WTC11 (cell line): ENCODE measurements at regions not wholly inside any gene's neighbourhood (a gene's known extent, or its start where the extent isn't known, plus 50 kb on each side); places are given as distances from the start of the nearest gene placed in this dataset.

Experiments used
- ATAC-seq: fragments of 200-7000 bp; cut with Tn5 transposase; 2 replicates; pipeline ENCODE4 v1.10.0; 2021; ENCODE audit warnings: mild to moderate bottlenecking, moderate library complexity
- CTCF ChIA-PET: fragments of 300-600 bp; sonication (Branson Sonifier 250); formaldehyde crosslinking; loops from one replicate; lab custom pipeline; 2021; ENCODE audit warnings: antibody characterized with exemption; lab: Charles Lee
- POLR2A ChIA-PET: fragments of 350-600 bp; sonication (Branson Sonifier 250); formaldehyde crosslinking; loops from one replicate; lab custom pipeline; 2021; ENCODE audit warnings: antibody characterized with exemption; lab: Charles Lee
- DNase-seq: peaks from one replicate; pipeline ENCODE4 v3.0.0; 2021; ENCODE audit warnings: low spot score
- H3K27ac Mint-ChIP-seq: 2 replicates; pipeline ENCODE4 v1.8.0; 2021; ENCODE audit warnings: mixed read lengths
- H3K27me3 Mint-ChIP-seq: 2 replicates; pipeline ENCODE4 v1.8.0; 2021; ENCODE audit warnings: low read depth, mild to moderate bottlenecking, moderate library complexity, mixed read lengths
- H3K36me3 Mint-ChIP-seq: 2 replicates; pipeline ENCODE4 v1.8.0; 2021; ENCODE audit warnings: mixed read lengths
- H3K4me1 Mint-ChIP-seq: 2 replicates; pipeline ENCODE4 v1.8.0; 2022; ENCODE audit warnings: mixed read lengths
- H3K4me3 Mint-ChIP-seq: 2 replicates; pipeline ENCODE4 v1.8.0; 2021; ENCODE audit warnings: mild to moderate bottlenecking, moderate library complexity, mixed read lengths
- H3K9me3 Mint-ChIP-seq: 2 replicates; pipeline ENCODE4 v1.8.0; 2021; ENCODE audit warnings: mixed read lengths
- CBFB ChIP-seq: sonication (generic); formaldehyde crosslinking; IDR thresholded peaks from 2 replicates; pipeline ENCODE4 v1.8.1; 2022; ENCODE audit warnings: mild to moderate bottlenecking, low read depth, missing genetic modification reagents
- ELF4 ChIP-seq: sonication (generic); formaldehyde crosslinking; IDR thresholded peaks from 2 replicates; pipeline ENCODE4 v1.8.1; 2022; ENCODE audit warnings: low read depth, mild to moderate bottlenecking, moderate library complexity, missing genetic modification reagents
- FOXJ3 ChIP-seq: sonication (generic); formaldehyde crosslinking; IDR thresholded peaks from 2 replicates; pipeline ENCODE4 v1.9.0; 2021; ENCODE audit warnings: missing genetic modification reagents, mild to moderate bottlenecking, borderline replicate concordance
- FOXP1 ChIP-seq: sonication (generic); formaldehyde crosslinking; IDR thresholded peaks from 2 replicates; pipeline ENCODE4 v1.8.0; 2022; ENCODE audit warnings: missing genetic modification reagents, mild to moderate bottlenecking, moderate library complexity, borderline replicate concordance
- GRHL2 ChIP-seq: fragments of 250-450 bp; sonication (Bioruptor Pico); IDR thresholded peaks from 2 replicates; pipeline ENCODE4 v1.8.0; 2022; ENCODE audit warnings: mild to moderate bottlenecking, moderate library complexity; ENCODE audit not compliant: insufficient replicate concordance, severe bottlenecking
- HMGA2 ChIP-seq: fragments of 250-450 bp; sonication (Bioruptor Pico); IDR thresholded peaks from 2 replicates; pipeline ENCODE4 v1.4.0; 2021; ENCODE audit warnings: mild to moderate bottlenecking, moderate library complexity
- IRF2 ChIP-seq: sonication (generic); formaldehyde crosslinking; IDR thresholded peaks from 2 replicates; pipeline ENCODE4 v1.8.0; 2022; ENCODE audit warnings: low read depth, missing genetic modification reagents, borderline replicate concordance
- ZNF121 ChIP-seq: sonication (generic); formaldehyde crosslinking; IDR thresholded peaks from 2 replicates; pipeline ENCODE4 v1.8.0; 2023; ENCODE audit warnings: missing genetic modification reagents
- ZNF416 ChIP-seq: fragments of 250-450 bp; sonication (Bioruptor Pico); IDR thresholded peaks from 2 replicates; pipeline ENCODE4 v1.9.0; 2021; ENCODE audit warnings: mild to moderate bottlenecking, inconsistent platforms
- ZNF423 ChIP-seq: fragments of 250-450 bp; sonication (Bioruptor Pico); IDR thresholded peaks from 2 replicates; pipeline ENCODE4 v2.1.2; 2022; ENCODE audit warnings: mild to moderate bottlenecking, moderate library complexity
- ZNF425 ChIP-seq: fragments of 250-450 bp; sonication (Bioruptor Pico); conservative IDR thresholded peaks from 2 replicates; pipeline ENCODE4 v1.9.0; 2021; ENCODE audit warnings: mild to moderate bottlenecking
- TF ChIP-seq, protein P1 (sequence below): fragments of 200-600 bp; IDR thresholded peaks from 2 replicates; pipeline ENCODE4 v1.8.0; 2022; ENCODE audit warnings: antibody characterized with exemption

DNA sequence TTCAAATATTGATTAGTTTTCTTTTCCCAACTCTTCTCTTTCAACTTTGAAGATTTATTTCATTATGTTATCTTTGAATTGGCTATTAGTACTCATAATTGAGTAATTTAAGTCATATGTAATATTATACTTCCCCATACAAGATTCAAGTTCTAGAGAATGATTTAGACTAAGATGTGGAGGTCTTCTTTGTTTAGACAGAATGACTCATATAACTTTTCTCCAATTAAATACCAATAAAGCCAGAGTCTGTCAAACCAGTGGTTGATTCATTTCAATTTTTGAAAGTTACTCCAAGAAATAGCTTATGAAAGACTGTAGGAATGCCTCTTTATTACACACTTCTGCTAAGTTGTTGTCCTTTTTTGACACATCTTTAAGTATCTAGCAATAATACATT is 115.8 kb upstream of the SLC35F3 start (continued):
- TF ChIP-seq HMGA2 (CRISPR knock-in tag): no peak

GRCh38 chr1:233790121-233790520 is 114.4 kb upstream of the SLC35F3 start:
- ChIA-PET CTCF (interaction anchor here (1.9 kb wide), 1 partner anchor 349 kb away, joined by 22 read pairs; no protein-coding TSS in a partner anchor), POLR2A (no interaction called here)
- Mint-ChIP-seq H3K4me1 (0 out of 2 replicates have a peak, but pooled peaks cover 2% of the 10 kb centered on the region), H3K9me3 (peaks cover 19% of the 10 kb centered on the region), H3K4me3 (no peak overlapping the region), H3K27me3 (no peaks in the 10 kb centered on the region), H3K36me3 (peaks cover 7% of the 10 kb centered on the region), H3K27ac (no peak overlapping the region)
- TF ChIP-seq ZNF121 (CRISPR knock-in tag) (no peak), ZNF425 (CRISPR knock-in tag) (no peak), FOXJ3 (no peak), CBFB (no peak), FOXP1 (no peak), IRF2 (no peak), ELF4 (CRISPR knock-in tag) (no peak), HMGA2 (CRISPR knock-in tag) (no peak), ZNF423 (CRISPR knock-in tag) (no peak)
- ATAC-seq: no peak
- no peak for DNase-seq

DNA sequence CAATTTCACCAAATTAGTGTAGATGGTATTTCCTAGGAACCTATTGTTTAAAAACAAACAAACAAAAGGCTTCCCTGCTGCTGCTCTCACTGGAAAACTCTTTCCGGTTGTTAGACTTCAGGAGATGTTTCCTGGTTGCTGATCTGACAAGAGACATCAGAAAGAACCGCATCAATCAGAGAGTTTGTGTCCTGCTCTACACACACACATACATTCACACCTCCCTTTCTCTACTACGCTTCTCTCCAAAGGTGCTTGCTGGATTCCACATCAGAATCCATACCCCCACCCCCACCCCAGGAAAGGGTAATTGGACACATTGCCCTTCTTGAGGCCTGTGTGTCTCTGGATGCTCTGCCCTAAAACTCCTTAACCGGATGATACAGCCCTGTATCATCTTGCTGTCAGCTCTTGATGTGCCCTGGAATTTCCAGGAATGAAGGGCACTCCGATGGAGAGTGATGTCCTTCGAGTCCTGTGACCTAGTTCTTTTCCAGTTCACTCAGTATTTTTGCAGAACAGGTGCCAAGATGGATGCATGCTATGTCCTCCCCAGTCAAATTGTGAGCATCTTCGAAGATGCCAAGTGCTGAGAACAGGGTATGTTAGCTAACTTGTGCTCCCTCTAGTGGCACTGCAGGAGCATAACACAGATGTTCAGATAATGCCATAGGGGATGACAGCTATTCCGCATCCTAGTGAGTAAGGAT is 113.7 kb upstream of the SLC35F3 start:
- CTCF ChIA-PET: interaction anchor here (0.6 to 1.9 kb wide), 19 partner anchors 10 to 399 kb away, joined by 3 to 22 read pairs (median 5); partner anchors contain the start of gene KCNK1
- peak; percentile 16 for DNase-seq
- 0 out of 2 replicates have a peak, but pooled peaks cover 2% of the 10 kb centered on the region for H3K4me1 Mint-ChIP-seq
- H3K27ac Mint-ChIP-seq: no peak overlapping the region
- H3K36me3 Mint-ChIP-seq: peaks cover 7% of the 10 kb centered on the region
- H3K27me3 Mint-ChIP-seq: no peaks in the 10 kb centered on the region
- ATAC-seq: peak; percentile 95
- peaks cover 19% of the 10 kb centered on the region for H3K9me3 Mint-ChIP-seq
- H3K4me3 Mint-ChIP-seq: no peak overlapping the region
- no peak for TF ChIP-seq GRHL2 (CRISPR knock-in tag)
- TF ChIP-seq, protein P1, sequence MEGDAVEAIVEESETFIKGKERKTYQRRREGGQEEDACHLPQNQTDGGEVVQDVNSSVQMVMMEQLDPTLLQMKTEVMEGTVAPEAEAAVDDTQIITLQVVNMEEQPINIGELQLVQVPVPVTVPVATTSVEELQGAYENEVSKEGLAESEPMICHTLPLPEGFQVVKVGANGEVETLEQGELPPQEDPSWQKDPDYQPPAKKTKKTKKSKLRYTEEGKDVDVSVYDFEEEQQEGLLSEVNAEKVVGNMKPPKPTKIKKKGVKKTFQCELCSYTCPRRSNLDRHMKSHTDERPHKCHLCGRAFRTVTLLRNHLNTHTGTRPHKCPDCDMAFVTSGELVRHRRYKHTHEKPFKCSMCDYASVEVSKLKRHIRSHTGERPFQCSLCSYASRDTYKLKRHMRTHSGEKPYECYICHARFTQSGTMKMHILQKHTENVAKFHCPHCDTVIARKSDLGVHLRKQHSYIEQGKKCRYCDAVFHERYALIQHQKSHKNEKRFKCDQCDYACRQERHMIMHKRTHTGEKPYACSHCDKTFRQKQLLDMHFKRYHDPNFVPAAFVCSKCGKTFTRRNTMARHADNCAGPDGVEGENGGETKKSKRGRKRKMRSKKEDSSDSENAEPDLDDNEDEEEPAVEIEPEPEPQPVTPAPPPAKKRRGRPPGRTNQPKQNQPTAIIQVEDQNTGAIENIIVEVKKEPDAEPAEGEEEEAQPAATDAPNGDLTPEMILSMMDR: peak; percentile 81
- POLR2A ChIA-PET: no interaction called here

DNA sequence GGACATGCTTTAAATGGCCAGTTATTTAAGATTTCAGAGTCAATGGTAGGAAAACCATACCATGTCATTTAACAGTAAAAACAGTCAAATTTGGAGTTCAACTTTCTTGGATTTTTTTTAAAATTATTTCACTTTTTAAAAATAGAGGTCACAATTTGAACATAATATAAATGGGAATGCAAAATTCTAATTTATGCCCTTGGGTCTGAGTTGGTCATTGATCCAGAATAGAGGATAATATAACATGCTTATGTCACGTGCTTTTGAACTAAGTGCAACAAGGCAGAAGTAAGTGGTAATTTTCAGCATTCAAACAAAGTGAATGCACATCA is 113.1 kb upstream of the SLC35F3 start:
- ChIA-PET POLR2A (no interaction called here), CTCF (interaction anchor here (0.6 to 1.9 kb wide), 19 partner anchors 9 to 400 kb away, joined by 3 to 22 read pairs (median 5); partner anchors contain the start of gene KCNK1)
- H3K27ac Mint-ChIP-seq: no peak overlapping the region
- no peak overlapping the region for H3K4me3 Mint-ChIP-seq
- DNase-seq (no peak), ATAC-seq (no peak)
- H3K4me1 Mint-ChIP-seq: 0 out of 2 replicates have a peak, but pooled peaks cover 2% of the 10 kb centered on the region
- peaks cover 19% of the 10 kb centered on the region for H3K9me3 Mint-ChIP-seq
- TF ChIP-seq, protein P1: peak; percentile 3; the same call in 1 of the 2 replicates
- no peak for TF ChIP-seq ZNF416 (CRISPR knock-in tag)
- peaks cover 7% of the 10 kb centered on the region for H3K36me3 Mint-ChIP-seq
- H3K27me3 Mint-ChIP-seq: no peaks in the 10 kb centered on the region
